Effector memory CD4-positive, alpha-beta T cell (primary cell): ENCODE measurements at regions not wholly inside any gene's neighbourhood (a gene's known extent, or its start where the extent isn't known, plus 50 kb on each side); places are given as distances from the start of the nearest gene placed in this dataset.

Experiments used
- DNase-seq, 3 donors: peaks; one replicate each; pipeline ENCODE4 v3.0.0-alpha.2; 2020
- H3K27ac ChIP-seq: 2 replicates; pipeline ENCODE4 v1.7.0; 2013; ENCODE audit warnings: mild to moderate bottlenecking, low read length, moderate library complexity; ENCODE audit not compliant: insufficient read depth, poor library complexity, severe bottlenecking
- H3K27me3 ChIP-seq: replicated peaks from 2 replicates; pipeline ENCODE4 v1.7.0; 2013; ENCODE audit warnings: mild to moderate bottlenecking, low read length; ENCODE audit not compliant: insufficient read depth, control insufficient read depth, poor library complexity, severe bottlenecking
- H3K36me3 ChIP-seq: 2 replicates; pipeline ENCODE4 v1.7.0; 2013; ENCODE audit warnings: mild to moderate bottlenecking, low read length, moderate library complexity; ENCODE audit not compliant: control insufficient read depth, insufficient read depth
- H3K4me1 ChIP-seq: 2 replicates; pipeline ENCODE4 v1.7.0; 2013; ENCODE audit warnings: low read length, mild to moderate bottlenecking; ENCODE audit not compliant: control insufficient read depth, insufficient read depth, poor library complexity, severe bottlenecking
- H3K4me3 ChIP-seq: 2 replicates; pipeline ENCODE4 v1.7.0; 2013; ENCODE audit warnings: low read length, low read depth, mild to moderate bottlenecking; ENCODE audit not compliant: insufficient read depth, poor library complexity, severe bottlenecking
- H3K9me3 ChIP-seq: 2 replicates; pipeline ENCODE4 v1.7.0; 2013; ENCODE audit warnings: mild to moderate bottlenecking, low read length, moderate library complexity; ENCODE audit not compliant: control insufficient read depth

DNA sequence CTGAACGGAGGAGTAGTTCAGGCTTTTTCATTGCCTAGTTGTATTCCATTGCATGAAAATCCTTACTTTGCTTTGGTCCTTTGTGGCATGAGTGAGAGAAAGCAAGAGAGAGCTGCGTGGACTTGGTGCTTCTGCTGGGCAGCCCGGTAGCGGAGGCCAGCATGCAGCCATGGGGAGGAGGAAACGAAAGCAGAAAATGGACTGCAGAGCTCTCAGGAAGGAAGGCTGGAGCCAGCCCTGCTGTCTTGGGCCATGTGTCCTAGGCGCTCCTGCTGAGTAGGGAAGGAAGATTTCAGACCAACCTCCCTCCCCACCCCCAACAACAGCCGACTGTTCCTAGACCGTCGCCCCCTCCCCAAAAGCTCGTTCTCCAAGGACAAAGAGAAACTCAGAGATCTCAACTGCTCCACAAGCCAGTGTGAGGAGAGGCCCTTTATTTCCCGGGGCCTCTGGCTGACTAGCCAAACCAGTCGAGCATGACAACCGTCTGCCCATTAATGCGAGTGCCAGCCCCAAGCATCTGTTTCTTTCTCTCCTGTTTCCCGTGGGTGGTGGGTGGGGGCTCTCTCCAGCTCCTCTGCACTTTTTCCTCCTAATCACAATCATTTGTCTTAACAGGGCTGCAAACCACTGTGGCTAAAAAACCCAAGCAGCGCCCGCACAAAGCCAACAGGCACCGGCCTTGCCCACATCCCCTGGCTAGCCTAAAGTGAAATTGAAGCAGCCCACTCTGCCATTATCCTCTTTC is 66.8 kb upstream of the FZD7 start:
- no peak overlapping the region for H3K4me3 ChIP-seq
- DNase-seq, result no peak
- H3K4me1 ChIP-seq, result no peaks in the 10 kb centered on the region
- H3K27me3 ChIP-seq, result no peaks in the 10 kb centered on the region
- H3K27ac ChIP-seq, result no peak overlapping the region
- no peaks in the 10 kb centered on the region for H3K9me3 ChIP-seq
- no peaks in the 10 kb centered on the region for H3K36me3 ChIP-seq

- no peaks in the 10 kb centered on the region for H3K4me1 ChIP-seq
- no peak overlapping the region for H3K27ac ChIP-seq
- no peak for DNase-seq
- no peaks in the 10 kb centered on the region for H3K36me3 ChIP-seq
- H3K4me3 ChIP-seq, result no peak overlapping the region
- no peaks in the 10 kb centered on the region for H3K9me3 ChIP-seq
- H3K27me3 ChIP-seq, result no peaks in the 10 kb centered on the region
Measured at GRCh38 chr2:201968050-201968449, 65.6 kb upstream of the FZD7 start.

DNA sequence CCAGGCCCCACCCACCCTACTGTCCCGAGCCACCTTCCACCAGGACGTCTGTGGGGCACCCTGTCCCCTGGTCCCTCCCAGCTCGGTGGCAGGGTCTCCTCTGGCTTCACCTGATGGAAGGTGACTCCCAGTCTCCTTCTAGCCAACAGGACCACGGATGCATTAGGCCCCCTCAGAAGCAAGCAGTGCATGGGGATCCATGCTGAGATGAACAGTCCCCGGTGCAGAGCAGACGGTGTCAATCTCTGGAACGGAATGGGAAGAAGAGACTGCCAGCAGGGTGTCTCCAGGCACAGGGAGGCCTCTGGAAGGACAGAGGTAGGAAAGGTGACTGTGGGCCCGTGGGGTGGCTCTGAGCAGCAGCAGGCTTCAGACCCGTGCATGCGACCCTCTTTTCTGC is 65.2 kb upstream of the FZD7 start:
- Histone ChIP-seq H3K27me3 (no peaks in the 10 kb centered on the region), H3K4me1 (no peaks in the 10 kb centered on the region), H3K4me3 (no peak overlapping the region), H3K9me3 (no peaks in the 10 kb centered on the region), H3K36me3 (no peaks in the 10 kb centered on the region), H3K27ac (no peak overlapping the region)
- no peak for DNase-seq

GRCh38 chr2:201969241-201969937 is 64.3 kb upstream of the FZD7 start:
- Histone ChIP-seq H3K9me3 (no peaks in the 10 kb centered on the region), H3K36me3 (no peaks in the 10 kb centered on the region), H3K4me3 (no peak overlapping the region), H3K27ac (no peak overlapping the region), H3K4me1 (no peaks in the 10 kb centered on the region), H3K27me3 (no peaks in the 10 kb centered on the region)
- no peak for DNase-seq

GRCh38 chr2:201969938-201970785 is 63.5 kb upstream of the FZD7 start:
- no peak for DNase-seq
- Histone ChIP-seq H3K9me3 (no peaks in the 10 kb centered on the region), H3K4me3 (no peak overlapping the region), H3K27me3 (no peaks in the 10 kb centered on the region), H3K36me3 (no peaks in the 10 kb centered on the region), H3K4me1 (no peaks in the 10 kb centered on the region), H3K27ac (no peak overlapping the region)

DNA sequence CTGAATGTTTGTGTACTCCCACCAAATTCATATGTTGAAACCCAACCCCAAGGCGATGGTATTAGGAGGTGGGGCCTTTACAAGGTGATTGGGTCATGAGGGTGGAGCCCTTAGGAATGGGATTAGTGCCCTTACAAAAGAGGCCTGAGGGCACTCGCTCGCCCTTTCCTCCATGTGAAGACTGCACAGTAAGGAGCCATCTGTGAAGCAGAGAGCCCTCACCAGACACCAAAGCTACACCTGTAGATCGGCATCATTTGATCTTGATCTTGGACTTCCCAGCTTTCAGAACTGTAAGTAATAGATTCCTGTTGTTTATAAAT is 62.9 kb upstream of the FZD7 start:
- no peak for DNase-seq
- no peaks in the 10 kb centered on the region for H3K4me1 ChIP-seq
- H3K9me3 ChIP-seq, result no peaks in the 10 kb centered on the region
- H3K27ac ChIP-seq, result no peak overlapping the region
- H3K36me3 ChIP-seq, result no peaks in the 10 kb centered on the region
- H3K4me3 ChIP-seq, result no peak overlapping the region
- no peaks in the 10 kb centered on the region for H3K27me3 ChIP-seq

DNA sequence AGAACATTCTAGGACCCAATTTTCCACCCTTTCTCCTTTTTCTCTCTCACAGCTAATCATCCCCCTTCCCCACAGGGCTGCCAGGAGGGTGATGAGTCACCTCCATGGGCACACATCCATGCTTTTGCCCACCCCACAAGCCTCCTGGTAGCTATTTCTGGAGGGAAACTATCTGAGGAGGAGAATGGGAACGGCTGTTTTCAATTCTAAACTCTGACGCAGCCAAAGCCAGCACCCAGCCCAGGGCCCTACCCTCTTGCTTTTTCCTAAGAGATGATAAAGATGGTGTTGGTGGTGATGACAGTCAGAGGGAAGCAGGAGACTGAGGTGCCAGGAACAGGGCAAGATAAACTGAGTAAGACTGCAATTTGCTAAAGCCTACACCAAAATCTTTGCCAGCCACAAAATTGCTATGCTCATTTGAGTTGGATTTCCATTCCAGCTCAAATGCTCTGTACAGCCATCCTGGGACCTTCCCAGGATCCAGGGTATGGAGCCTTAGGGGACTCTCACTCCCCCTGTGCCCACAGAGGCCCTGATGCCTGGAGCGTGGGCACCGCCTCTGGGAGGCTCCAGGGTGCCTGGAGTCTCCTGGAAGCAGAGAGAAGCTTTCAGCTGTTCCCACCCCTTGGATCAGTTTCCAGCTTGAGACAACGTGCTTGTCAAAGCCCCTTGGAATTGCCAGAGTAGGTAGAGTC is 62.0 kb upstream of the FZD7 start:
- no peaks in the 10 kb centered on the region for H3K36me3 ChIP-seq
- no peaks in the 10 kb centered on the region for H3K27me3 ChIP-seq
- no peak for DNase-seq
- H3K4me3 ChIP-seq, result no peak overlapping the region
- H3K4me1 ChIP-seq, result no peaks in the 10 kb centered on the region
- no peaks in the 10 kb centered on the region for H3K9me3 ChIP-seq
- no peak overlapping the region for H3K27ac ChIP-seq

- DNase-seq, result no peak
- Histone ChIP-seq H3K27ac (no peak overlapping the region), H3K4me3 (no peak overlapping the region), H3K9me3 (no peaks in the 10 kb centered on the region), H3K27me3 (no peaks in the 10 kb centered on the region), H3K4me1 (no peaks in the 10 kb centered on the region), H3K36me3 (no peaks in the 10 kb centered on the region)
Measured at GRCh38 chr2:201972621-201973255, 60.9 kb upstream of the FZD7 start.

GRCh38 chr2:201973305-201973928 is 60.2 kb upstream of the FZD7 start:
- DNase-seq, result no peak
- H3K9me3 ChIP-seq, result no peaks in the 10 kb centered on the region
- H3K4me1 ChIP-seq, result no peaks in the 10 kb centered on the region
- H3K36me3 ChIP-seq, result no peaks in the 10 kb centered on the region
- H3K27me3 ChIP-seq, result no peaks in the 10 kb centered on the region
- no peak overlapping the region for H3K27ac ChIP-seq
- no peak overlapping the region for H3K4me3 ChIP-seq
